ENCODE measurements at regions not wholly inside any gene's neighbourhood (a gene's known extent, or its start where the extent isn't known, plus 50 kb on each side); places are given as distances from the start of the nearest gene placed in this dataset.

- Histone ChIP-seq H3K9ac (no peak overlapping the region), H3K27ac (no peak overlapping the region), H3K36me3 (ENCODE audit: insufficient read depth) (no peaks in the 10 kb centered on the region), H4K20me1 (ENCODE audit: insufficient read depth) (no peaks in the 10 kb centered on the region), H3K4me2 (no peak overlapping the region), H3K27me3 (ENCODE audit: insufficient read depth, low read depth) (no peaks in the 10 kb centered on the region), H3K4me1 (ENCODE audit: low read depth, poor library complexity, severe bottlenecking) (no peaks in the 10 kb centered on the region), H3K79me2 (ENCODE audit: insufficient read depth, low read depth) (no peaks in the 10 kb centered on the region), H3K4me3 (IDR thresholded peaks at IDR 0.05; ENCODE audit: insufficient read depth, low read depth, low read length) (no peak overlapping the region), H2AFZ (ENCODE audit: low read depth) (no peak overlapping the region)
- no peak for TF ChIP-seq CTCF (conservative IDR thresholded peaks at IDR 0.05; ENCODE audit: low read depth, low read length)
Observed at GRCh38 chr13:73401769-73402168, 343.0 kb downstream of the KLF5 start.

DNA sequence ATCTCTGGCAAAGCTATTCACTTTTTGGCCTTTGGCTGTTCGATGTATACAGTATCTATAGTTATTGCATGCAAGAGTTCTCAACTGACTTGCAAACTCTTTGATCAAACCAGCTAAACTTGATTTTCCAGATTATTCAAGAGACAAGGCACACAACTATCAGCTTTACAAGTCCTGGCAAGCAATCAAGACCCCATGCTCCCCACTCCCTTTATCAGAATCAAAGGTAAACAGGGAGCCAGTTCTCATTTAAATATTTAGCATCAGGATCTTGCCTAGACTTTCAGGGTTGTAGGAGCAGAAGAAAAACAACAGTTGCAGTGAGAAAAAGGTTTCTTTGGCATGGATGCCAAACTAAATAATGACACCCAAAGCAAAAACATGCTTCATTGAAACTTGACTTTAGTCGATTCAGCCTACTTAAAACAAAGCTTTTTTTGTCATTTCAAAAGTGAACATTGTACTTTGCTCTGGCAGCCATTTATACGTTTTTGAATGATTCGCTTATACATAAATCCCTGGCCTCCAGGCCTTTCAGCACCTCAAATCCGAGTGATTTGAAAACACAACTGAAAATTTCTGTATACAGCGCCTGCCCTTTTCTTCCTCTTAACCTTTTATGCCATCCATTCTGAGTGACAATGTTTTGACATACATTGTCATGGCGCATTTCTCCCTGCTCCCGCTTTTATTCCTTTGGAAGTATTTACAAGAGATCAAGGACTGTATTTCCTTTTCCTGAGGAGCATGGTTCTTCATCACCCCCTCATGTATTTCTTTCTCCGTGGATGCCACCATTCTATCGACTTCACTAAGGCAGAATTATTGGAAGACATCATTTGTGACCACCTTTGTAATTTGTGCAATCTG, 340.8 kb downstream of the KLF5 start:
- Histone ChIP-seq H4K20me1 (ENCODE audit: insufficient read depth) (no peaks in the 10 kb centered on the region), H3K4me1 (ENCODE audit: low read depth, poor library complexity, severe bottlenecking) (no peaks in the 10 kb centered on the region), H3K9ac (no peak overlapping the region), H3K27me3 (ENCODE audit: insufficient read depth, low read depth) (no peaks in the 10 kb centered on the region), H3K79me2 (ENCODE audit: insufficient read depth, low read depth) (no peaks in the 10 kb centered on the region), H2AFZ (ENCODE audit: low read depth) (no peak overlapping the region), H3K4me3 (IDR thresholded peaks at IDR 0.05; ENCODE audit: insufficient read depth, low read depth, low read length) (no peak overlapping the region), H3K36me3 (ENCODE audit: insufficient read depth) (no peaks in the 10 kb centered on the region), H3K27ac (no peak overlapping the region), H3K4me2 (no peak overlapping the region)
- no peak for TF ChIP-seq CTCF (conservative IDR thresholded peaks at IDR 0.05; ENCODE audit: low read depth, low read length)

GRCh38 chr13:73397496-73398305, 338.9 kb downstream of the KLF5 start:
- Histone ChIP-seq H3K4me1 (ENCODE audit: low read depth, poor library complexity, severe bottlenecking) (no peaks in the 10 kb centered on the region), H3K9ac (no peak overlapping the region), H4K20me1 (ENCODE audit: insufficient read depth) (no peaks in the 10 kb centered on the region), H2AFZ (ENCODE audit: low read depth) (no peak overlapping the region), H3K27me3 (ENCODE audit: insufficient read depth, low read depth) (no peaks in the 10 kb centered on the region), H3K36me3 (ENCODE audit: insufficient read depth) (no peaks in the 10 kb centered on the region), H3K27ac (no peak overlapping the region), H3K4me3 (IDR thresholded peaks at IDR 0.05; ENCODE audit: insufficient read depth, low read depth, low read length) (no peak overlapping the region), H3K79me2 (ENCODE audit: insufficient read depth, low read depth) (no peaks in the 10 kb centered on the region), H3K4me2 (no peak overlapping the region)
- no peak for TF ChIP-seq CTCF (conservative IDR thresholded peaks at IDR 0.05; ENCODE audit: low read depth, low read length)

DNA sequence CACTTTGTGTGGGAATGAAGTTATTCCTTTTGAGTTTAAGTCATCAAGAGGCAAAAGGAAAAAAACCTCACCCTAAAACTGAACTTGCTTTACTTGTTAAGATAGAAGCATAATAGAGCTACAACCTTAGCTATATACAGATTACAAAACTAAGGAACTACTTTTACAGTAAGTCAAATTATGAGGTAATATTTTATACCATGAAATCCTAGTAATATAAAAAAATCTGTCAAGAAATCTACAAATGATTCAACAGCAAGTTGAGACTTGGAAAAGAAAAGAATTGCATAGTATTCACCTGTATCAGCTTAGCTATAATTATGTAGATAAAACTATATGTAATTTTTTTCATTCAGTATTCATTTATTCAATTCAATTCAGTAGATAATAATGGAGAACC, 335.3 kb downstream of the KLF5 start:
- Histone ChIP-seq H3K27ac (no peak overlapping the region), H3K4me1 (ENCODE audit: low read depth, poor library complexity, severe bottlenecking) (no peaks in the 10 kb centered on the region), H3K27me3 (ENCODE audit: insufficient read depth, low read depth) (no peaks in the 10 kb centered on the region), H3K4me3 (IDR thresholded peaks at IDR 0.05; ENCODE audit: insufficient read depth, low read depth, low read length) (no peak overlapping the region), H3K79me2 (ENCODE audit: insufficient read depth, low read depth) (no peaks in the 10 kb centered on the region), H2AFZ (ENCODE audit: low read depth) (no peak overlapping the region), H4K20me1 (ENCODE audit: insufficient read depth) (no peaks in the 10 kb centered on the region), H3K4me2 (no peak overlapping the region), H3K36me3 (ENCODE audit: insufficient read depth) (no peaks in the 10 kb centered on the region), H3K9ac (no peak overlapping the region)
- no peak for TF ChIP-seq CTCF (conservative IDR thresholded peaks at IDR 0.05; ENCODE audit: low read depth, low read length)
